SU-DHL-6 (cell line): ENCODE measurements at regions not wholly inside any gene's neighbourhood (a gene's known extent, or its start where the extent isn't known, plus 50 kb on each side); places are given as distances from the start of the nearest gene placed in this dataset.

Source experiments
- H2AFZ ChIP-seq: fragments of 200-600 bp; sonication (generic); 2 replicates; pipeline ENCODE4 v1.6.1; 2014; ENCODE audit warnings: low read depth, mild to moderate bottlenecking, moderate library complexity, mixed read lengths, antibody characterized with exemption, low read length; ENCODE audit not compliant: severe bottlenecking
- H3F3A ChIP-seq: fragments of 200-600 bp; shearing (Covaris generic); 2 replicates; pipeline ENCODE4 v1.6.0; 2016; ENCODE audit warnings: antibody characterized with exemption, mild to moderate bottlenecking; ENCODE audit not compliant: insufficient read depth
- H3K27ac ChIP-seq: fragments of 200-600 bp; sonication (generic); 2 replicates; pipeline ENCODE4 v1.5.1; 2016; ENCODE audit warnings: low read depth, mild to moderate bottlenecking, low read length, moderate library complexity, mixed read lengths
- H3K27me3 ChIP-seq: fragments of 200-600 bp; sonication (generic), shearing (Covaris generic); 2 replicates; pipeline ENCODE4 v1.6.0; 2014; ENCODE audit warnings: mild to moderate bottlenecking, low read length
- H3K36me3 ChIP-seq: fragments of 200-600 bp; sonication (generic); 2 replicates; pipeline ENCODE4 v1.6.1; 2014; ENCODE audit warnings: mild to moderate bottlenecking, low read length, mixed read lengths
- H3K4me2 ChIP-seq: fragments of 300-600, 200-600 bp; shearing (Covaris generic), sonication (generic); 2 replicates; pipeline ENCODE4 v1.6.0; 2014; ENCODE audit warnings: low read length, low read depth, mild to moderate bottlenecking; ENCODE audit not compliant: poor library complexity, severe bottlenecking
- H3K4me3 ChIP-seq: fragments of 200-600 bp; sonication (generic); 2 replicates; pipeline ENCODE4 v1.5.1; 2014; ENCODE audit warnings: antibody characterized with exemption, low read length, mild to moderate bottlenecking, mixed read lengths; ENCODE audit not compliant: insufficient read depth, poor library complexity, severe bottlenecking
- H3K79me2 ChIP-seq: fragments of 200-600 bp; sonication (generic); 2 replicates; pipeline ENCODE4 v1.6.1; 2014; ENCODE audit warnings: mild to moderate bottlenecking, low read length, moderate library complexity; ENCODE audit not compliant: insufficient read depth
- H3K9ac ChIP-seq: fragments of 200-600 bp; sonication (generic); 2 replicates; pipeline ENCODE4 v1.7.0; 2014; ENCODE audit warnings: mild to moderate bottlenecking, low read length
- H3K9me2 ChIP-seq: fragments of 200-600 bp; sonication (generic); replicated peaks from 2 replicates; pipeline ENCODE4 v1.6.1; 2014; ENCODE audit warnings: low read length; ENCODE audit not compliant: insufficient read depth
- H3K9me3 ChIP-seq: fragments of 200-600 bp; sonication (generic); 2 replicates; pipeline ENCODE4 v1.6.1; 2014; ENCODE audit warnings: low read length, mixed read lengths; ENCODE audit not compliant: insufficient read depth
- H4K20me1 ChIP-seq: fragments of 200-600 bp; sonication (generic); 2 replicates; pipeline ENCODE4 v1.6.1; 2014; ENCODE audit warnings: low read depth, mild to moderate bottlenecking, antibody characterized with exemption, low read length, moderate library complexity, mixed read lengths
- CTCF ChIP-seq: fragments of 200-600 bp; sonication (generic); IDR thresholded peaks from one replicate; pipeline ENCODE4 v1.5.1; 2017; ENCODE audit warnings: antibody characterized with exemption, mild to moderate bottlenecking, low read length, moderate library complexity; ENCODE audit not compliant: insufficient read depth, poor library complexity, severe bottlenecking
- EZH2phosphoT487 ChIP-seq: fragments of 200-600 bp; sonication (generic), shearing (Covaris generic); conservative IDR thresholded peaks from 2 replicates; pipeline ENCODE4 v1.6.1; 2018; ENCODE audit warnings: mild to moderate bottlenecking, antibody characterized with exemption, low read length, moderate library complexity, mixed read lengths

GRCh38 chr3:187997946-187998561 lies 155.9 kb upstream of the LPP start:
- Histone ChIP-seq H3K4me3 (no peak overlapping the region), H3K27me3 (no peaks in the 10 kb centered on the region), H2AFZ (no peak overlapping the region), H3K79me2 (no peaks in the 10 kb centered on the region), H3K9me3 (no peaks in the 10 kb centered on the region), H3K27ac (peak overlapping the region; percentile 97; the same call in 1 of the 2 replicates), H3F3A (peaks cover 35% of the 10 kb centered on the region), H3K4me2 (no peak overlapping the region), H3K36me3 (no peaks in the 10 kb centered on the region), H3K9me2 (no peaks in the 10 kb centered on the region), H3K9ac (0 out of 2 replicates have a peak overlapping the region, but pooled peaks have one; percentile 63), H4K20me1 (no peaks in the 10 kb centered on the region)
- no peak for TF ChIP-seq EZH2phosphoT487
- no peak for TF ChIP-seq CTCF

- H3K9ac ChIP-seq = peak overlapping the region; percentile 63
- peak overlapping the region; percentile 97 for H3K27ac ChIP-seq
- H3K79me2 ChIP-seq = no peaks in the 10 kb centered on the region
- no peaks in the 10 kb centered on the region for H3K9me2 ChIP-seq
- no peak overlapping the region for H2AFZ ChIP-seq
- no peaks in the 10 kb centered on the region for H3K27me3 ChIP-seq
- peaks cover 37% of the 10 kb centered on the region for H3F3A ChIP-seq
- H3K36me3 ChIP-seq = no peaks in the 10 kb centered on the region
- H3K4me2 ChIP-seq = peak overlapping the region; percentile 93
- H4K20me1 ChIP-seq = no peaks in the 10 kb centered on the region
- H3K4me3 ChIP-seq = no peak overlapping the region
- no peaks in the 10 kb centered on the region for H3K9me3 ChIP-seq
- TF ChIP-seq CTCF = no peak
- TF ChIP-seq EZH2phosphoT487 = no peak
These were observed 155.3 kb upstream of the LPP start for GRCh38 chr3:187998611-187999010.

- Histone ChIP-seq H2AFZ (no peak overlapping the region), H4K20me1 (no peaks in the 10 kb centered on the region), H3F3A (peaks cover 37% of the 10 kb centered on the region), H3K4me3 (peak overlapping the region; percentile 33), H3K9me2 (no peaks in the 10 kb centered on the region), H3K27me3 (no peaks in the 10 kb centered on the region), H3K27ac (peak overlapping the region; percentile 97), H3K79me2 (no peaks in the 10 kb centered on the region), H3K9ac (peak overlapping the region; percentile 63), H3K36me3 (no peaks in the 10 kb centered on the region), H3K9me3 (no peaks in the 10 kb centered on the region), H3K4me2 (peak overlapping the region; percentile 93)
- TF ChIP-seq EZH2phosphoT487 = no peak
- no peak for TF ChIP-seq CTCF
These were observed 154.1 kb upstream of the LPP start for GRCh38 chr3:187999821-188000220.
